Medulla oblongata (tissue), 1 donor: ENCODE measurements at regions not wholly inside any gene's neighbourhood (a gene's known extent, or its start where the extent isn't known, plus 50 kb on each side); places are given as distances from the start of the nearest gene placed in this dataset.

Experiments used
- DNase-seq: peaks from one replicate; pipeline ENCODE4 v3.0.0-alpha.2; 2015; ENCODE audit errors: extremely low spot score

DNA sequence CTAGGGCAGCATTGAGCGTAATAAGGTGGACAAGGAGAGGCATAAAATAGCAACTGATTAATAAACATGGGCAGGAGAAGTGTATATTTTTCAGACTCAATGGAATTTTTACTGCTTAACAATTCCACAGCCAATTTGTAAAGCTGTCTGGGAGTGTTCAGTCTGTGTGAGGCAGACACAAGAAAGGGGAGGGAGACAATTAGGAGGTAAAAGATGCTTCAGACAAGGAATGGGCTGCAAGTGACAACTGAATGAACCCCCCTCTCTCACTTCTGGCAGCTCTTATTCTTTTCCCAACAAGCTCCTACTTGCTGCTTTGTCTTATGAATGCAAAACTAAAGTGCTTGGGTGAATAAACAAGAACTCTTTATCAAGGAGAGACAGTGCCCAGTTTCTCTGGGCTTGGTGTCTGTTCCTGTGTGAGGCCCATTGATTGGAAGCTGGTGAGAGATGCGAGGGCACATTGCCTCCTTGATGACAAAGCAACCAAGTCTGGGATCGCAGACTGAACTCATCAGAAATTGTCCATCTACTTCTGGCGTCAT lies 575.3 kb downstream of the RNF144B start:
- DNase-seq: peak; percentile 37

DNA sequence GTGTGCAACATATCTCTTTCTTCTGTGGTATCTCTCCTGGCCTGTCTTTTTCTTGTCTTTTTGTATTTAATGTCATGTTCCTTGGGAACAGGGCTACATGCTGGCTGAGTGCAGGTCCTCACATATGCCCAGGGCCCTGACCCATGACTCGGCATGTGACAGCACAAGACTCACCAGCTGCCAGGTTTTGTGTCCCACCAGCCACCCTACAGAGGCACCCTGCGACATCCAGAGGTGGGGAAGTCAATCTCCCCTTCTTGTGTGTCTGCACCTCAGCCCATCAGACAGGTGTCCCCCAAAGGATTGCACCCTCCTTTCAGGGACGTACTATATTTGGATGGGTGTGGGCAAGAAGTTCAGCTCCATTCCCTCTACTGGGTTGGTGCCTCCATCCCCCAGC lies 576.3 kb downstream of the RNF144B start:
- no peak for DNase-seq

DNA sequence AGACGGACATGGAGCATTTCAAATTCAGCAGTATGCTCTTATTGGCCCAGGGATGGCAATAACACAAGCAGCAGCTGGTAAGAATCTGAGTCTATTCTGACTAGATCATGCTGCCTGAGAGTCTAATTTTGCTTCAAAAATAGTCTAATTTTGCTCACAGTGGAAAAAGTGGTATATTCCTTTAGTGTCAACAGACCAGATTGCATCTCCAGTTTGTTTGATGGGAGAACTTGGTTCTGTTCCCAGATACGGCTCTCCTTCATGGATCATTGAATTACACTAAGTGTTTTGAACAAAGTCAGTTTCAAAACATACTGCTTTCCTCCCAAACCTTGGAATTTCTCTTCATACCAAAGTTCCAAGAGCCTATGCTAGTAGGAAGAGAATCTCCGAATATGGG lies 586.1 kb downstream of the RNF144B start:
- peak; percentile 35 for DNase-seq

DNA sequence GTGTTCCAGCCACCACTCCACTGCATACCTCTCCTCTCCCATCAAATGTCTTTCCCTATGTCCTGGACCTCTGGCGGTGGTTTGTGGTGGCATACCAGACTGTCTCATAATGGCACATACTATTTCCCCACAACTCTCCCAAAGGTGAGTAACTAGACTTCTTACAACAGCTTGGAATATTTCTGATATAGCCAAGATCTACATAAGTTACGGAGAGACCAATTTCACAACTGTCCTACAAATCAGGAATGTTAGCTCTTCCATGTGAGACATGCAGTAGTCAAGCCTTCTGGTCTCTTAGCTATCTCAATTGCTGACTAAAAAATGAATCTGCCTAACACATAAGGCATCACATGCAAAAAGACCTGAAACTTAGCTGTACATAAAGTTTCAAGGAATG lies 588.9 kb downstream of the RNF144B start:
- no peak for DNase-seq

DNA sequence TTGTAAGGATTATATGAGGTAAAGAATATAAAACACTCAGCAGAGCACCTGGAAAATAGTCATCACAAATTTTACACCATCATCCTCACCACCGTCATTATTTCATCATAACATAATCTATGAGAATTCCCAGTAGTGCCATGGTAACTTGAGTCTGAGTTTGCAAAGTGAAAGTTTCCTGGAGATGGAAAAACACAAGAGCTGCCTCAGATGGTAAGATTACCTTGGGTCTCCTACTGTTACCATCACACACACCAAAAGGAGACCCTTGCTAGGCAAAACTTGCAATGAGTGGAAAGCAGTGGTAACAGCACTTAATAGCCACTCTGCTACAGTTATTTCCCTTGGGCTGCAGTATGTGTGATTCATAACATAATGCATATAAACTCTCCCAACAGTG lies 589.8 kb downstream of the RNF144B start:
- DNase-seq: no peak

DNA sequence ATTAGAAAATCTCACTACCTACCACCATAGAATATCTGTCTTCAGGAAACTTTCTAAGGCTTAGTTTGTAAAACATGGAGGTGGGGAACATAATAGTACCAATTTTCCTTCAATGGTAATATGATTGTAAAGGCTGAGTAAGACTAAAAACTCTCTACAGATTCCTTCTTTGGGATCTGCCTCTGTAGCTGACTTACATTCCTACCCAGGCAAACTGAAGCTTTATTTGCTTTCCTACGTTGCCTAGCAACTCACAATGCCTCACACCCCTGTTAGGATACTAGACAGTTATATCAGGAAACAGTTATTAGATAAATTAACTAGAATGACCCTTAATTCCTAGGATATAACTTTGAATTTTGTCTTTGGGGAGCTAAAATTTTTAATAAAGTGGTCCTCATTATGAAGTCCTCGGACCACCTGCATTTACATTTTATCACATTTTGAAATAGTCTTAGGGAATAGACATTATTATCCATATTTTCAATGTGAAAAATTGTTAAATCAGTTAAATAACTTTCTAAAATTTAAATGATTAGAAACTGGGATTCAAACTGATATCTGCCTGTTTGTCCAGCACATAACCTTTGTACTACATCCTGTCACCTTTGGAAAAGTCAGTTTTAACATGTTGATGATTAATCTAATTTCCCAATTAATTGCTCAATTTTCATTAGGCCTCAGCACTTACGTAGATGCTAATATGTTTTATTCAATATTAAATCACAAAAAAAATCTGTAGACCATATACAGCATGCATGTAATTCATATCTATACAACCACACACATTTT lies 591.4 kb downstream of the RNF144B start:
- no peak for DNase-seq

DNA sequence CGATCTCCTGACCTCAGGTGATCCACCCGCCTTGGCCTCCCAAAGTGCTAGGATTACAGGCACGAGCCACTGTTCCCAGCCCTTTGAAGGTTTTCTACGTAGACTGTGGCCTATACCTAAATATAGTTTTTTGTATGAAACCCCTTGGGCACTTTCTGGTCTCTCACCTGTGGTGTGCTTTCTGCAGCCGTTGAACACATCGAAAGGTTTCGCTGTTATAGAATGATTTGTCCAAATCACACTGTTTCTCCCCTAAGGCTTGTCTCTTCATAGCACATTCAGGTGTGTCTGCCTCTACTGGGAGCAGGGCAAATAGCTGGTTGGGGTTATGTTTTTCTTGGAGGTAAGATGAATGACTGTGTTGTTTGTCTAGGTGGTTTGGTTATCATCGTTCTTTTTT lies 597.9 kb downstream of the RNF144B start:
- no peak for DNase-seq

DNA sequence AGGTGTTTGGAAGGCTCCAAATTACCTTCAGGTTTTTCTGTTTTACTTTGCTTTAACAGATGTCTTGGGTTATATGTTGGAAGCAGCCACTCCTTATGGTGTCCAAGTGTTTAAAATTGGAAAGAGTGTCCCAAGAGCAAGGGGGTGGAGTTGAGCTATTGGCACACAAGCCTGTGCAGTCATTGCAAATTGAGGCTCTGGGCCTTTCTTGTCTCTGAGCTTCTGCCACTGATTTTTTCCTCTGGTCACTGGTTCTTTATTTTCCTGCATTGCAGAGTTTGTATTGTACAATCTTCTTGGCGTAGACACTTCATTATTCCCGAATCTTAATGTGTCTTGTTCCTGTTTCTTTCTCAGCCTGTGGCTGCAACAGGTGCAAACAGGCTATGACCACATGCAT lies 598.8 kb downstream of the RNF144B start:
- DNase-seq: no peak

DNA sequence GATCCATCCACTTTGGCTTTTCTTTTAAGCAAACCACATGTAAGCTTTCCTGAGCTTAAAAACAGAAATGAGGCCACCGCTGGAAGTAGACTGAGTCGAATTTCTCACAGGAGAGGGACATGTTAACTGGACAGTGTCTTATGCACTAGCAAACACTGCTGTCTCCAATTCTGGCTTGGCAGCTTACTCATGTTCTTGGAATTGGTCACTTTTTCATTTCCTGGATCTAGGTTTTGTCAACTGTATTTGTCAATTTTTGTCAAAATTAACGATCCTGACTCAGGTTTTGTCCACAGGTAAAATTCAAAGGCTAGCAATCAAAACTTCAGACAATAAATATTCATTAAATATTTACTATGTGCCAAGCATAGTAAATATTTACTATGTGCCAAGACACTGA lies 601.5 kb downstream of the RNF144B start:
- DNase-seq: no peak

DNA sequence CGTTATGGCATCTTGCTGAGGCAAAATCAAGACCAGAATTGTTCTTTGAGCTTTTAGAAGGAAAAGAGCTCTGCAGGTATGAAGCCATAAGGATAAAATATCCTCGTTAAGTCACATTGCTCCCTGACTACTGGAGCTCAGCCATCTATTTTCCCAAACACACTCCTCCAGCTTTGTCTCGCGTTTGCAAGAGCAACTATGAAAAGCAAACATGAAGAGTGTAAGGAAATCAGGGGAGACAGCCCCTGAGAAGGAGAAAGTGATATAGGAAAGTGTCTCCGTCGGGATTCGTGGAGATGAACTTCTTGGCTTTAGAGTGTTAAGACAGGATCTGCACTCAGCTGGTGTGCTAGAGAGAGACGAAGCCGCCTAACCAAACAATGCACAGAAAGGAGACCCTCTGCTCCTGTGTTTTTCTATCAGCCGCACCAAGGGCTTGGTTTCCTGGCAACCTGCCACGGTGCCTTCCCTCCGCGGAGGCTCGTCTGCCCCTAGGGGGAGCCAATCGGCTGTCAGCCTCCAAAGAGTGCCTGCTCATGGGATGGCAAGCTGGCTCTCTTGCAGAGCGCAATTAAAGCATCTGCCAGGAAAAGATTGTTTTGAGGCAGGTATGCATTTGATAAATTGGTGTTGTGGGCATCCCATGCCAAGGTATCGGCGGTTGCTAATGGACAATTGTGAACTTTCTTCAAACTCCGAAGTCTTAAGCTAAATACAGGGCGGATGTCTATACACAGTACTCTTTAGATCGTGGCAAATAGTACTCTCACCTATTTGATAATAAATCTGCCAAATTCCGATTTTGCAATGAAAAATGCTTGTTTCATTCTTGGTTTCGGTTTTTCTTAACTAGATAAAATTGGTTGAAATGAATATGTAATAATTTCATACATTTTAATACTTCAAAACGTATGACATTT lies 603.2 kb downstream of the RNF144B start:
- peak; percentile 81 for DNase-seq

DNA sequence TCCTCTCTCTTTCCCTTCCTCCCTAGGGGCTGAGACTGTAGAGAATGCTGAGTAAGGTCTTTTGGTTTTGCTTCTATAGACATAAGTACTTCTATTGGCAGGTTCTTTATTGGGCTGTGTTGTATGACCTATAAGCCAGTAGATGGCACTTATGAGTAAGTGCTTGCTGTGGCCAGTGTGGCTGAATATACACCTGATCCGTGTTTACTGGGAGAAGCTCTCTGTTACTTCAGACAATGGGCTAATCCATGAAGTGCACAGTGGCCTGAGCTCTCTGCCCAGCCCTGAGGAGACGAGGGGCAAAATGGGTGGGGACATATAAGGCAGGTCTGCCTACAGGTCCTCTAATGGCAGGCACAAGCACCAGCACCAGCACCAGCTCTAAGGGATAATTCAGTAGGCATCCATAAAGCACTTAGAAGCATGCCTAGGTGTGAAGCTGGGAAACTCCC lies 610.3 kb downstream of the RNF144B start:
- DNase-seq: no peak

DNA sequence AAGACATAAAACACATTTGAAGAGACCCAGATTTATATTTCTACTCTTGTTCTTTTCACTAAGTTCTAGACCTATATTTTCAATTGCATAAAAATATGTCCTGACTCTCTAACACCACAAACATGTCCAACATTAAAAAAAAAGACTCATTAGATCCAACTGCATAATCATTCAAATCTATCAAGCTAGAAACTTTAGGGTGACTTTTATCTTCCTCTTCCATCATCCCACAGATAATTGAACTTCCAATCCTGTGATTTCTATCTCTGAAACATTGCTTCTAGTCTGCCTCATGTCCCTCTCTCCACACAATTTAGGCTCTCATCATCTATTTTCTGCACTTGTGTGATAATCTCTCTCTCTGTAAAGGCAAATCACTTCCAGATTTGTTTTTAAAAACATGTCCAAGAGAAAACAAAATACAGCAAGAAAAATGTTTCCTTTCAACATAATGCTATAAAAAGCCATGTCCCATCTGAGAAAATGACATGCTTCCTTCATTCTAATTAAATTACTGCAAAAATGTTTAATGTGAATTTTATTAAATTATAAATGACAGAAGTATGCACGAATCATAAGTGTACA lies 615.9 kb downstream of the RNF144B start:
- no peak for DNase-seq

DNA sequence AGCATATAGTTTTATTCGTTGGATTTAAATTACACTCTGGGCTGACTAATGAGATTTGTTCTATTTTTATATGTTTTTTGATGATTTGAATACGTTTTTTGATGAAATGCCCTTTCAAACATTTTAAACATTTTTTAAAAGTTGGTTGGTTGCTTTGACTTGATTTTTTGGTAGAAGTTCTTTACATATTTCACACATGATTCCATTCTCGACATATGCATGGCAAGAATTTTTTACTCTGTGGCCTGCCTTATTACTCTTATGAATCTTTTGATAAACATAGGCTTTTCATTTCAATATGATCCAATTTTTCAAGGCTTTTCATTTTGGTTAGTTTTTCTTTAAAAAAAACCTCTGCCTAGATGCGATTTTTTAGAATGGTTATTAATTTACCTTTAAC lies 617.0 kb downstream of the RNF144B start:
- no peak for DNase-seq

DNA sequence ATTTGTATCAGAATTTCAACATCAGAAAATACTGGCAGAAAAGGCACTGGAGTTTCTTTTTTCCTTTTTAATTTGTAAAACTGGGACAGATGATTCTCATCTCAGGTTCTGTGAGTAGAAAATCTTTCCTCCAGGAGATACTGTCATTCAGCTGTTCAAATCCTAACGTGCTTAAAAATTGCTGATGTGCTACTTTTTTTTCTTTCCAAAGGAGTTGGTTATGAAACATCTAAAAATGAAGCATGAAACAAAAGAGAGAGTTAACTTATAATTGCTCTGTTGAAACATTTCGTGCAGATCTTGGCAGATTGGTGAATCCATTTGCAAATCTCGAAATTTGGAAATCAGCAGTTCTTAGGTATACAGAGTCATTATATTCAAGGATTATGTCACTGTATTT lies 622.6 kb downstream of the RNF144B start:
- no peak for DNase-seq

DNA sequence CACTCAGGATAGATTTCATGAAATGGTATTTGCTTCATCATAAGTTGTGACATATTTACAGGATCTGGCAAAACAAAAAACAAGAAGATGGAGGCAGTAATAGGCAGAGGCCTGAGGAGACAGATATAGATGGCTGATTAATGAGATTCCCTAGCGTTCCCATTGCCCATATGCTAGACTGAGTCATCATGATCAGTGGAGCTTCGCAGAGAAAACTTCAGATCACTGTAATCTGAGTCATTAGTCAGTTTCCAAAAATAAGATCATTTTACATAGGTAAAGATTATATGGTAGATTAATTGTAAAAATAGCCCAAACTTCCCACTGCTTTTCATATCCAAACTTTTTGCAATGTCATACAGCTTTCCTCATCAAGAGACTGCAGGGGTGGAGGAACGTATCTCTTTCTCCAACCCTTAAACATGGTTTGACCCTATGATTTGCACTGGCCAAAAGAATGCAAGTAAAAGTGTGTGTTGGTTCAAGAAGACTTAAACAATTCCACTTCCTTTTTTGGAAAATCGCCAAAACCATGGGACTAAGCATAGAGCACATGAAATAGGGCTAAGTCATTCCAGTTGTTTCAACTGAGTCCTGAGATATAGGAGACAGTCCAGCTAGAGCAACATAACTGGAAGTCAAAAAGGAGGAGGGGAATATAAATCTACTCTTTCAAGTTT lies 626.0 kb downstream of the RNF144B start:
- DNase-seq: no peak

DNA sequence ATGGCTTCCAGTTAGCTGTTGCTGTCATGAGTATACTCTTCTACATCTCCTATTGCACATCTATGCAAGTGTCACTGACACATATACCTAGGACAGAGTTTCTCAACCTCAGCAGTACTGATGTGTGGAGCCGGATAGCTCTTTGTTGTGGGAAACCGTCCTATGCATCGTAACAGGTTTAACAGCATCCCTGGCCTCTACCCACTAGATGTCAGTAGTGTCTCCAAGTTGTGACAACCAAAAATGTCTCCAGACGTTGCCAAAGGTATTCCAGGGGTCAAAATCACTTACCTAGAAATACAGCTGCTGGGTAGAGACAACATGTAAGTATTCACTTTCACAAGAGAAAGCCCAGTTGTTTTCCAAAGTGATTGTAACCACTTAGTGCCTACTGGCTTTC lies 637.6 kb downstream of the RNF144B start:
- DNase-seq: no peak

DNA sequence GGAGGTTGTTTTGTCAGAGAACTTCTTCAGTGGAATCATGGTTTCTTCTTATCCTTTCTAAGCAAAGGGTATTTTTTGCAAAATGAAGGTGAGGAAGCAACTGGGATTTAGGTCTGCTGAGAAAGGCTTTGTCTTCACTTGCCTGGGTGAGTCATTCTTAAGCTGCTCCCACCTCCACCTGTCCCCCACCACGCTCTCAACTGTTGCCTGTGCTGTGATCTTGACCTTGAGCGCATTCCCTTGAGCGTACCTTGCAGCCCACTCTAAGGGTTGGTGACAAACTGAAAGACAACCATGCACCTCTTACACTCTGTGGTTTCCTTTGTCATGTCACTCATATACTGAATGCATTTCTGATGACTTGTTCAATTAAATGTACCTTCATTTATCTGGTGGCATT lies 641.1 kb downstream of the RNF144B start:
- DNase-seq: no peak

DNA sequence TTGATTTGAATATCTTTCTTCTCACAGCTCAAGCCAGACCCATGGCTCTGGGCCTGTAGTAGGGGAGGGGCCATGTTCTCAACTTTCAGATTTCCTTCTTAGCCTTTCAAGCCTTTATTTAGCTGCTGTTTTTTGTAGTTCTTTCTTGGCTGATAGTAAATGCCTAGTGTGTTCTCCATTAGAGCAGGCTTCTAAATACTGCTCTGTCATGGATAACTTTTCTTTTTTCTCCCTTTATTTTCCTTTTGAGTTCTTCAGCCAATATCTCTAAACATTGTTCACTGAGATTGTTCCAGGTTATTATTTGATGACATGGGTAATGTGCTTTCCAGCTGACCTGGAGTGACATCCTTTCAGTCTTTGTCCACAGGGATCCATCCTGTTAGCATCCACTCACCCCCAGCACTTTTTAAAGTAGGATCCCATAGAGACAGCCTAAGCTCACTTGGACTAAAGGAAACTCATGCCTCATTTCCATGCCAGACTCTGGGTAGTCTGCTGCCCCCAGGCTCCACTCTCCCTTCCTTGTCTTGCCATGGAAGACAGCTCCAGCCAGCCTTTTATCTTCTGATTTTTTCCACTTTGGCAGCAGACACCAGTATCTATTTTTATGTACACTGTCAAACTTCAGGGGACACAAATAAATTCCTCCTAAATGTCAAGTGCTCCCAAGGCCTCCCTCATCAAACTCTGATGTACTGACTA lies 645.6 kb downstream of the RNF144B start:
- peak; percentile 63 for DNase-seq

DNA sequence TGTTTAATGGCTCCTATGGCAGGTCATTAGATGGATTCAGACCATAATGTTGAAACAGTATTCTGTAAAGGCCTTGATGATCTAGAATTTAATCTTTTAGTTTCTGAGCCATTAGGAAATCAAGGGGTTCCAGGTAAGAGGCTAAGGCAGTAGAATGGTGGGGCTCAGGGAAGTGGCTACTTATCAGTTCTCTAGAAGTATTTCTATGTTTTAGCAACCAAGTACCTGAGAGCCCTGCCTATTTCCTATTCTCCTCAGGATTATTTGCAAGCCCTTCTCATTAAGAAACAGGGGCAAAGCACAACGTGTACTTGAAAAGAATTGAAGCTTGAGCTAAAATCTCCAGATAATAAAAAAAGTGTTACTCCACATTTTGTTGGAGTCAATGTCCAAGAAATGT lies 646.5 kb downstream of the RNF144B start:
- DNase-seq: no peak

DNA sequence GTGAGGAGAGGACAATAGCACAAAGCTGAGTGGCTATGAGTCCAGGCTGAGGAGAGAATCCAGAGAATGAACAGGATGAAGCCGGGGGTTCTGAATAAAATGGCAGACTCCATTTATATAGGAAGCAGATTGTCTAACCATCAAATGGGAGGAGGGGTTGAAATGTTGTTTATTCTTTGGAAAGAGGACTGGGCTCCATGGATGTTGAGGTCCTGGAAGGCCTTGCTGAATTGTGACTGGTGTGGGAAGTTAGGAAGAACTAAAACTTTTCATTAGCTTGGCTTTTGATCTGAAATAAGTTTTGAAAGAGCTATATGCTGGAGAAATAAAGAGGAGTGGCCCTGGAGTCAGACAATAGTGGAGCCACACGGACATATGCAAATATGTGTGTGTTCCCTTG lies 647.8 kb downstream of the RNF144B start:
- DNase-seq: peak; percentile 20
